Peyer's patch (tissue), 4 donors: ENCODE measurements at regions not wholly inside any gene's neighbourhood (a gene's known extent, or its start where the extent isn't known, plus 50 kb on each side); places are given as distances from the start of the nearest gene placed in this dataset.

Source experiments
- CTCF ChIP-seq, 6 experiments: fragments of 450-650 bp in 4 of 6; fragments of 200-600 bp in 2 of 6; sonication (generic) in 1 of 6; IDR thresholded peaks; one replicate each; pipeline ENCODE4 v1.5.1; 2017 to 2019; ENCODE audit warnings: antibody characterized with exemption in 6 of 6, mild to moderate bottlenecking in 3 of 6, moderate library complexity in 1 of 6
- POLR2A ChIP-seq, 2 donors: fragments of 450-650 bp; IDR thresholded peaks; one replicate each; pipeline ENCODE4 v1.5.1; 2017; ENCODE audit warnings: antibody characterized with exemption in 2 of 2, mild to moderate bottlenecking in 2 of 2, moderate library complexity in 2 of 2

DNA sequence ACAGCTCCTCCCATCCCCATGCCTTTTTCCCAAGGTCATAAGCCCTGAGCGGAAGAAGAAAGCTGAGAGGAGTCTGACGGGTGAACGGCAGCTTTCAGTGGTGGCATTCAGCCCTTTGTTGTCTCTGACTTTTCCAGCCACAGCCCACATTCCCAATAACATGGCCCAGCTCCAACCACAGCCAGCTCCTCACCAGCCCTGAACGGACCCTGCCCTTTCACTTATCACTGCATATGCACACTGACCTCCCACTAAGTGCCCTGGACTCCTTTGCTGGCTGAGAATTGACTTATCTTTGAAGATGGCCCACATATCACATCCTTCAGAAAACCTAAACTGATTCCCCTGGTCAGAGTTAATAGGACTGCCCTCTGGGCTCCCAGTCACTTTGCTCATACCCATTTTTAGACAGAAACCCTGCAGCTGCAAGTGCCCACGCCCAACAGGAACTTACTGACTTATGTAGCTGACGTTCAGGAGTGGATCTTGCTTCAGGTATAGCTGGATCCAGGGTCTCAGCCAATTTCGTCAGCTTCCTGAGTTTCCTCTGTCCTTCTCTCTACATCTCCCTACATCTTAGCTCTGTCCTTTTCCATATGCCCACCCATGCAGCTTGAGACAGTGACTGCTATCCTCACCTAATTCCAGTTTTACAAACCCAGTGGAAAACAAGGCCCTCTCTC is 348.5 kb upstream of the PROK2 start:
- TF ChIP-seq CTCF (IDR thresholded peaks at IDR 0.05) = no peak
- no peak for TF ChIP-seq POLR2A (IDR thresholded peaks at IDR 0.05)
